PC-3 (cell line): ENCODE measurements at regions not wholly inside any gene's neighbourhood (a gene's known extent, or its start where the extent isn't known, plus 50 kb on each side); places are given as distances from the start of the nearest gene placed in this dataset.

Experiments
- ATAC-seq: fragments of 200-7000 bp; cut with Tn5 transposase; 2 replicates; pipeline ENCODE4 v1.9.1; 2020; ENCODE audit warnings: mild to moderate bottlenecking, moderate library complexity
- BruUV-seq: library from RNA; stranded (reverse); fragments of 400-500 nt; replicated peaks from 2 replicates; lab custom pipeline; 2021; lab: Mats Ljungman, UMichigan
- CTCF ChIA-PET: fragments of 300-600 bp; sonication (Branson Sonifier 250); formaldehyde crosslinking; loops from one replicate; lab custom pipeline; 2022; ENCODE audit warnings: antibody characterized with exemption; lab: Charles Lee
- POLR2A ChIA-PET: fragments of 300-600 bp; sonication (Branson Sonifier 250); formaldehyde crosslinking; loops from one replicate; lab custom pipeline; 2022; ENCODE audit warnings: antibody characterized with exemption; ENCODE audit not compliant: unreplicated experiment; lab: Charles Lee
- DNase-seq: peaks from one replicate; pipeline ENCODE4 v3.0.0-alpha.2; 2015
- H2AFZ ChIP-seq: fragments of 300-600 bp; sonication (generic); 2 replicates; pipeline ENCODE4 v1.6.0; 2016; ENCODE audit warnings: antibody characterized with exemption, low read length
- H3F3A ChIP-seq: fragments of 300-600 bp; sonication (generic); one replicate; pipeline ENCODE4 v1.6.0; 2017; ENCODE audit warnings: antibody characterized with exemption, low read length, control low read depth, mild to moderate bottlenecking; ENCODE audit not compliant: unreplicated experiment
- H3K27ac ChIP-seq: fragments of 300-600 bp; sonication (generic); 2 replicates; pipeline ENCODE4 v1.5.1; 2016; ENCODE audit warnings: mild to moderate bottlenecking, low read length
- H3K27me3 ChIP-seq: fragments of 300-600 bp; sonication (generic); 2 replicates; pipeline ENCODE4 v1.6.1; 2016; ENCODE audit warnings: low read length, mixed read lengths
- H3K36me3 ChIP-seq: fragments of 300-600 bp; sonication (generic); 2 replicates; pipeline ENCODE4 v1.6.1; 2016; ENCODE audit warnings: low read depth, mixed run types, low read length, mixed read lengths
- H3K4me1 ChIP-seq: fragments of 300-600 bp; sonication (generic); 2 replicates; pipeline ENCODE4 v1.5.1; 2016; ENCODE audit warnings: low read length; ENCODE audit not compliant: insufficient read depth
- H3K4me2 ChIP-seq: fragments of 300-600 bp; sonication (generic); 2 replicates; pipeline ENCODE4 v1.6.0; 2016; ENCODE audit warnings: low read length
- H3K4me3 ChIP-seq: fragments of 300-600 bp; sonication (generic); 2 replicates; pipeline ENCODE4 v1.5.1; 2016; ENCODE audit warnings: mild to moderate bottlenecking, low read length, mixed read lengths
- H3K79me2 ChIP-seq: fragments of 300-600 bp; sonication (generic); 2 replicates; pipeline ENCODE4 v1.6.1; 2017; ENCODE audit warnings: low read length, mixed read lengths
- H3K9ac ChIP-seq: fragments of 300-600 bp; sonication (generic); 2 replicates; pipeline ENCODE4 v1.6.0; 2016; ENCODE audit warnings: mild to moderate bottlenecking, low read length
- H3K9me2 ChIP-seq: fragments of 300-600 bp; sonication (generic); replicated peaks from 2 replicates; pipeline ENCODE4 v1.6.1; 2016; ENCODE audit warnings: mixed run types, low read length, mixed read lengths
- H3K9me3 ChIP-seq: fragments of 300-600 bp; sonication (generic); 2 replicates; pipeline ENCODE4 v1.6.1; 2016; ENCODE audit warnings: low read length, mixed read lengths
- H4K20me1 ChIP-seq: fragments of 300-600 bp; sonication (generic); 2 replicates; pipeline ENCODE4 v1.6.1; 2016; ENCODE audit warnings: low read length, mixed read lengths
- CTCF ChIP-seq: fragments of 300-600 bp; sonication (generic); conservative IDR thresholded peaks from 2 replicates; pipeline ENCODE4 v1.5.1; 2017; ENCODE audit warnings: antibody characterized with exemption, low read depth, mild to moderate bottlenecking, low read length
- EZH2 ChIP-seq: fragments of 300-600 bp; sonication (generic); IDR thresholded peaks from one replicate; pipeline ENCODE4 v1.6.1; 2017; ENCODE audit warnings: antibody characterized with exemption, mild to moderate bottlenecking, low read length; ENCODE audit not compliant: unreplicated experiment
- EZH2phosphoT487 ChIP-seq: fragments of 300-600 bp; sonication (generic); IDR thresholded peaks from 2 replicates; pipeline ENCODE4 v1.6.1; 2018; ENCODE audit warnings: mild to moderate bottlenecking, antibody characterized with exemption, low read length, borderline replicate concordance
- intact Hi-C: fragments of 100-400 bp; cut with micrococcal nuclease; formaldehyde crosslinking; loops from 2 replicates; pipeline ENCODE4 v1.9.0; 2023

- Histone ChIP-seq H3K27me3 (peaks cover 22% of the 10 kb centered on the region; the same call in 1 of the 2 replicates), H4K20me1 (no peaks in the 10 kb centered on the region), H2AFZ (no peak overlapping the region), H3K4me2 (peak overlapping the region; percentile 17), H3K4me3 (no peak overlapping the region), H3K36me3 (no peaks in the 10 kb centered on the region), H3F3A (no peaks in the 10 kb centered on the region), H3K27ac (no peak overlapping the region), H3K9me2 (no peaks in the 10 kb centered on the region), H3K9me3 (no peaks in the 10 kb centered on the region), H3K79me2 (no peaks in the 10 kb centered on the region), H3K4me1 (peaks cover 18% of the 10 kb centered on the region), H3K9ac (no peak overlapping the region)
- intact Hi-C loops: no loop called here
- no peak for TF ChIP-seq EZH2phosphoT487
- no peak for TF ChIP-seq EZH2
- TF ChIP-seq CTCF: no peak
- ChIA-PET CTCF (no interaction called here), POLR2A (no interaction called here)
- ATAC-seq (peak; percentile 9; the same call in 1 of the 2 replicates), DNase-seq (no peak)
- BruUV-seq: no TSS peak
These were observed 119.2 kb upstream of the C11orf87 start for GRCh38 chr11:109302591-109303334.

GRCh38 chr11:109303342-109303741 lies 118.6 kb upstream of the C11orf87 start:
- peaks cover 25% of the 10 kb centered on the region; the same call in 1 of the 2 replicates for H3K27me3 ChIP-seq
- BruUV-seq: no TSS peak
- no peaks in the 10 kb centered on the region for H3K36me3 ChIP-seq
- intact Hi-C loops: no loop called here
- no peak for TF ChIP-seq EZH2phosphoT487
- TF ChIP-seq EZH2: no peak
- TF ChIP-seq CTCF: no peak
- no peak overlapping the region for H3K9ac ChIP-seq
- DNase-seq: peak; percentile 72
- H3K79me2 ChIP-seq: no peaks in the 10 kb centered on the region
- CTCF ChIA-PET: interaction anchor here (0.6 kb wide), 1 partner anchor 244 kb away, joined by 3 read pairs; no protein-coding TSS in a partner anchor
- no peak overlapping the region for H3K27ac ChIP-seq
- no peak overlapping the region for H3K4me3 ChIP-seq
- POLR2A ChIA-PET: no interaction called here
- H3K9me3 ChIP-seq: no peaks in the 10 kb centered on the region
- H4K20me1 ChIP-seq: no peaks in the 10 kb centered on the region
- H3F3A ChIP-seq: no peaks in the 10 kb centered on the region
- no peak overlapping the region for H2AFZ ChIP-seq
- peaks cover 18% of the 10 kb centered on the region for H3K4me1 ChIP-seq
- H3K9me2 ChIP-seq: no peaks in the 10 kb centered on the region
- peak overlapping the region; percentile 17; the same call in 1 of the 2 replicates for H3K4me2 ChIP-seq
- peak; percentile 96 for ATAC-seq

- TF ChIP-seq EZH2phosphoT487: no peak
- H3K4me1 ChIP-seq: peaks cover 18% of the 10 kb centered on the region
- H3K27me3 ChIP-seq: peaks cover 25% of the 10 kb centered on the region; the same call in 1 of the 2 replicates
- no peaks in the 10 kb centered on the region for H3K36me3 ChIP-seq
- no TSS peak for BruUV-seq
- no peaks in the 10 kb centered on the region for H4K20me1 ChIP-seq
- no peaks in the 10 kb centered on the region for H3F3A ChIP-seq
- no peaks in the 10 kb centered on the region for H3K9me2 ChIP-seq
- no peak overlapping the region for H3K9ac ChIP-seq
- H3K27ac ChIP-seq: no peak overlapping the region
- H2AFZ ChIP-seq: no peak overlapping the region
- no peak overlapping the region for H3K4me2 ChIP-seq
- no peaks in the 10 kb centered on the region for H3K79me2 ChIP-seq
- DNase-seq (peak; percentile 41), ATAC-seq (0 out of 2 replicates have a peak, but pooled peaks have one; percentile 44)
- POLR2A ChIA-PET: no interaction called here
- H3K9me3 ChIP-seq: no peaks in the 10 kb centered on the region
- H3K4me3 ChIP-seq: no peak overlapping the region
- CTCF ChIA-PET: no interaction called here
- intact Hi-C loops: no loop called here
These were observed 117.8 kb upstream of the C11orf87 start for GRCh38 chr11:109304159-109304558.
